ENCODE measurements at regions not wholly inside any gene's neighbourhood (a gene's known extent, or its start where the extent isn't known, plus 50 kb on each side); places are given as distances from the start of the nearest gene placed in this dataset.

- CTCF ChIA-PET = interaction anchor here (1.5 kb wide), 1 partner anchor 337 kb away, joined by 3 read pairs; no protein-coding TSS in a partner anchor
- no peak overlapping the region for H3K4me2 ChIP-seq (ENCODE audit: low read depth, low read length)
Measured at GRCh38 chr3:43163895-43164493, 58.1 kb upstream of the POMGNT2 start.

More at GRCh38 chr3:43163895-43164493, 58.1 kb upstream of the POMGNT2 start:
- BruUV-seq (replicated peaks) = no TSS peak
- no peak overlapping the region for H3K14ac ChIP-seq (replicated peaks; ENCODE audit: low read depth, low read length)
- H3K9me1 ChIP-seq (ENCODE audit: insufficient read depth, low read length) = no peaks in the 10 kb centered on the region
- H3K9ac ChIP-seq (ENCODE audit: low read depth, low read length) = no peak overlapping the region
- peaks cover 2% of the 10 kb centered on the region; the same call in 1 of the 2 replicates for H3K4me1 ChIP-seq (ENCODE audit: control insufficient read depth, insufficient read depth, low read length)
- no peak overlapping the region; a peak in 1 of 4 replicates for H4K8ac ChIP-seq (ENCODE audit: low read depth in 2 of 2, low read length in 2 of 2)
- no peak overlapping the region; the same call in 1 of the 2 replicates for H3K4ac ChIP-seq (ENCODE audit: low read depth, low read length)
- TF ChIP-seq MAFK (IDR thresholded peaks at IDR 0.05; ENCODE audit: low read depth, low read length) = no peak
- no peaks in the 10 kb centered on the region for H4K20me1 ChIP-seq (ENCODE audit: insufficient read depth, low read length)
- peak overlapping the region; percentile 23; the same call in 1 of the 2 replicates for H2BK20ac ChIP-seq (ENCODE audit: low read depth, low read length)
- no peak overlapping the region for H4K5ac ChIP-seq (ENCODE audit: low read depth, low read length)
- no peak overlapping the region for H3K4me3 ChIP-seq (ENCODE audit: insufficient read depth, low read depth, low read length)
- POLR2A ChIA-PET (ENCODE audit: unreplicated experiment) = no interaction called here
- no peak overlapping the region; the same call in 2 of the 3 replicates for H2BK15ac ChIP-seq (ENCODE audit: low read depth, low read length)
- no peak for DNase-seq
- H3K18ac ChIP-seq (ENCODE audit: low read depth, low read length) = no peak overlapping the region
- peak overlapping the region; percentile 20 for H2AK9ac ChIP-seq (replicated peaks; ENCODE audit: low read depth, low read length, poor library complexity)
- no peak overlapping the region for H2BK5ac ChIP-seq (ENCODE audit: low read depth, low read length, poor library complexity, severe bottlenecking)
- intact Hi-C loops (cut with micrococcal nuclease) = loop anchor here (2.0 to 10.0 kb wide), 2 partner anchors 121 to 579 kb away; partner anchors contain the start of gene SNRK
- no peaks in the 10 kb centered on the region for H3K36me3 ChIP-seq (ENCODE audit: control insufficient read depth, insufficient read depth, low read length)
- H4K91ac ChIP-seq (ENCODE audit: insufficient read depth, low read depth, low read length) = no peak overlapping the region
- H3K27me3 ChIP-seq (ENCODE audit: control insufficient read depth, insufficient read depth, low read length) = no peaks in the 10 kb centered on the region
- H2AK5ac ChIP-seq (ENCODE audit: low read depth, low read length) = peak overlapping the region; percentile 12; the same call in 1 of the 2 replicates
- no peaks in the 10 kb centered on the region for H3K79me1 ChIP-seq (ENCODE audit: low read depth in 1 of 2, low read length in 2 of 2)
- peak overlapping the region; percentile 21; the same call in 1 of the 2 replicates for H2BK120ac ChIP-seq (ENCODE audit: low read depth, low read length)
- no peak overlapping the region for H3K23ac ChIP-seq (ENCODE audit: low read depth, low read length)
- ATAC-seq (ENCODE audit: low read depth) = no peak
- H3K27ac ChIP-seq (ENCODE audit: insufficient read depth, low read length) = no peak overlapping the region
- H3K56ac ChIP-seq (ENCODE audit: extremely low read depth, insufficient read depth, low read length) = no peak overlapping the region
- in situ Hi-C loops (cut with MboI; ENCODE audit: low sequenced_read_pairs) = loop anchor here (10.0 kb wide), 1 partner anchor 341 kb away; no protein-coding TSS in a partner anchor
- dilution Hi-C loops (cut with HindIII; ENCODE audit: low sequenced_read_pairs, unreplicated experiment) = no loop called here
- 87% methylated on average over 3 of the region's 9 CpGs; no CpG with 5 or more reads in 1 of the 2 experiments for WGBS, 2 experiments (ENCODE audit: extremely low coverage in 2 of 2, insufficient read length in 1 of 2)
- peak overlapping the region; percentile 36 for H2AFZ ChIP-seq (replicated peaks; ENCODE audit: low read length, poor library complexity)
- H3K9me3 ChIP-seq (ENCODE audit: control insufficient read depth, insufficient read depth, low read length) = no peaks in the 10 kb centered on the region

All from IMR-90 (cell line).